Heart left ventricle (tissue), 16 donors: ENCODE measurements at regions not wholly inside any gene's neighbourhood (a gene's known extent, or its start where the extent isn't known, plus 50 kb on each side); places are given as distances from the start of the nearest gene placed in this dataset.
A peak's percentile ranks its signal among the peaks of the same experiment; 100 is the strongest.

Experiments
- ATAC-seq, 4 donors: fragments of 200-7000 bp; cut with Tn5 transposase; one replicate each; pipeline ENCODE4 v1.9.1; 2020 to 2022; ENCODE audit warnings: moderate library complexity in 4 of 4, mild to moderate bottlenecking in 3 of 4, moderate number of reproducible peaks in 1 of 4
- DNase-seq, 5 donors: peaks; one replicate each; pipeline ENCODE4 v3.0.0-alpha.2; 2020
- H3K27ac ChIP-seq, 12 donors: fragments of 200-600 bp; sonication (generic) in 4 of 12; one replicate each; pipeline versions ENCODE4 v1.5.0 to v1.8.0; 2016 to 2022; ENCODE audit warnings: mild to moderate bottlenecking in 2 of 12
- H3K27me3 ChIP-seq, 9 donors: fragments of 200-600 bp; sonication (generic) in 2 of 9; one replicate each; pipeline versions ENCODE4 v1.5.1 to v1.8.0; 2016 to 2022; ENCODE audit warnings: mild to moderate bottlenecking in 3 of 9
- H3K36me3 ChIP-seq, 9 donors: fragments of 200-600 bp; sonication (generic) in 2 of 9; one replicate each; pipeline versions ENCODE4 v1.5.0 to v1.8.0; 2018 to 2022; ENCODE audit warnings: mild to moderate bottlenecking in 2 of 9
- H3K4me1 ChIP-seq, 12 donors: fragments of 200-600 bp; sonication (generic) in 4 of 12; one replicate each; pipeline versions ENCODE4 v1.5.0 to v1.8.0; 2016 to 2022; ENCODE audit warnings: mild to moderate bottlenecking in 3 of 12
- H3K4me3 ChIP-seq, 12 donors: fragments of 200-600 bp; sonication (generic) in 4 of 12; one replicate each; pipeline versions ENCODE4 v1.5.0 to v1.8.0; 2017 to 2022; ENCODE audit warnings: mild to moderate bottlenecking in 9 of 12, moderate library complexity in 4 of 12
- H3K9me3 ChIP-seq, 12 donors: fragments of 200-600 bp; sonication (generic) in 4 of 12; one replicate each; pipeline versions ENCODE4 v1.5.0 to v1.8.0; 2016 to 2022; ENCODE audit warnings: mild to moderate bottlenecking in 1 of 12
- CTCF ChIP-seq, 12 donors: fragments of 200-600 bp; sonication (generic) in 4 of 12; IDR thresholded peaks; one replicate each; pipeline versions ENCODE4 v1.5.0 to v1.8.0; 2018 to 2022; ENCODE audit warnings: antibody characterized with exemption in 12 of 12, mild to moderate bottlenecking in 5 of 12
- POLR2A ChIP-seq, 2 donors: fragments of 450-650 bp; IDR thresholded peaks; one replicate each; pipeline ENCODE4 v1.6.1; 2017; ENCODE audit warnings: antibody characterized with exemption in 2 of 2, mild to moderate bottlenecking in 2 of 2, moderate library complexity in 2 of 2
- WGBS, 4 donors: extraction: QIAGEN DNeasy Blood & Tissue Kit in 2 of 4; methylation state at CpG; one replicate each; pipeline versions ENCODE4 v1.1.5 to v1.1.7; 2013 to 2018; 5-methylcytosine and 5-hydroxymethylcytosine counted together
- intact Hi-C, 10 donors: fragments of 100-400 bp; cut with DNase I; formaldehyde crosslinking; loops; one replicate each; pipeline versions ENCODE4 v1.11.1 to v1.14.2; 2022
- donor health status: ischemic (EF 13 %, LVEDD 7.1; RV severe dilation, severe dysfunction).
- donor health status: healthy with polysubstance abuse.
- donor health status: DM: no; HTN: yes; CAD: no.
- donor health status: DM: no; HTN: no; CAD: no.
- donor health status: ischemic (EF 25% LVEDD 6.9; RV normal size, moderate dysfunction).
- donor health status: ischemic (EF 25% LVEDD 5.7; RV mildly dilated, moderate dysfunction).
- donor health status: healthy.
- donor health status: DM: yes; HTN: yes; CAD: no.
- donor health status: ischemic (EF 35%, LVEDD 5.7; RV mildly dilated, moderate dysfunction).
- donor health status: nonischemic (EF 11% LVEDD 7.7; RV severe dilation, severe dysfunction).
- donor health status: DM: yes; HTN: yes; CAD: no.
- donor health status: PGD.
- donor health status: ischemic (EF 29% LVEDD 5.4; RV normal size, mild dysfunction).
- donor health status: nonischemic (EF 23%, LVEDD 6.1; RV moderate dilation, normal function).

- TF ChIP-seq POLR2A (IDR thresholded peaks at IDR 0.05) (no peak), CTCF (IDR thresholded peaks at IDR 0.05) (no peak)
- H3K27me3 ChIP-seq: no peaks in the 10 kb centered on the region
- intact Hi-C loops: no loop called here
- H3K9me3 ChIP-seq: peaks cover 0 to 4% (median 0%) of the 10 kb centered on the region in 12 donors
- no peak overlapping the region for H3K27ac ChIP-seq
- DNase-seq: no peak
- H3K4me1 ChIP-seq: no peaks in the 10 kb centered on the region
- peak in 1 of 4 donors; percentile 33 for ATAC-seq
- H3K36me3 ChIP-seq: no peaks in the 10 kb centered on the region
- no peak overlapping the region for H3K4me3 ChIP-seq
Observed at GRCh38 chr6:103872678-103873077, 987.0 kb downstream of the HACE1 start.

- H3K9me3 ChIP-seq: peaks cover 0 to 4% (median 0%) of the 10 kb centered on the region in 12 donors
- no peaks in the 10 kb centered on the region for H3K27me3 ChIP-seq
- H3K4me3 ChIP-seq: no peak overlapping the region
- no peak for TF ChIP-seq CTCF (IDR thresholded peaks at IDR 0.05)
- no peak for TF ChIP-seq POLR2A (IDR thresholded peaks at IDR 0.05)
- intact Hi-C loops: no loop called here
- no peaks in the 10 kb centered on the region for H3K4me1 ChIP-seq
- WGBS, 4 donors: 37 to 51% (median 45%) methylated on average over 2 of the region's 2 CpGs
- ATAC-seq (no peak), DNase-seq (no peak)
- no peak overlapping the region for H3K27ac ChIP-seq
- no peaks in the 10 kb centered on the region for H3K36me3 ChIP-seq
Observed at GRCh38 chr6:103872233-103872632, 987.5 kb downstream of the HACE1 start.

GRCh38 chr6:103870970-103871369 is 988.7 kb downstream of the HACE1 start:
- ATAC-seq (no peak), DNase-seq (no peak)
- H3K27ac ChIP-seq: no peak overlapping the region
- no peaks in the 10 kb centered on the region for H3K27me3 ChIP-seq
- H3K9me3 ChIP-seq: no peaks in the 10 kb centered on the region
- intact Hi-C loops: no loop called here
- TF ChIP-seq CTCF (IDR thresholded peaks at IDR 0.05) (no peak), POLR2A (IDR thresholded peaks at IDR 0.05) (no peak)
- no peak overlapping the region for H3K4me3 ChIP-seq
- no peaks in the 10 kb centered on the region for H3K36me3 ChIP-seq
- no peaks in the 10 kb centered on the region for H3K4me1 ChIP-seq
- WGBS, 4 donors: 47 to 61% (median 53%) methylated on average over 2 of the region's 2 CpGs

- Histone ChIP-seq H3K36me3 (no peaks in the 10 kb centered on the region), H3K4me3 (no peak overlapping the region), H3K4me1 (no peaks in the 10 kb centered on the region), H3K9me3 (no peaks in the 10 kb centered on the region), H3K27me3 (no peaks in the 10 kb centered on the region), H3K27ac (no peak overlapping the region)
- no peak for ATAC-seq
- 68 to 79% (median 78%) methylated on average over 3 of the region's 3 CpGs for WGBS, 4 donors
- DNase-seq: no peak
- intact Hi-C loops: no loop called here
- TF ChIP-seq CTCF (IDR thresholded peaks at IDR 0.05): no peak
- no peak for TF ChIP-seq POLR2A (IDR thresholded peaks at IDR 0.05)
Observed at GRCh38 chr6:103862297-103862696, 997.4 kb downstream of the HACE1 start.
